DOHH2 (cell line): ENCODE measurements at regions not wholly inside any gene's neighbourhood (a gene's known extent, or its start where the extent isn't known, plus 50 kb on each side); places are given as distances from the start of the nearest gene placed in this dataset.

Experiments used
- EZH2phosphoT487 ChIP-seq: fragments of 200-600 bp; sonication (generic); IDR thresholded peaks from 2 replicates; pipeline ENCODE4 v1.6.1; 2017; ENCODE audit warnings: borderline replicate concordance, mild to moderate bottlenecking, antibody characterized with exemption, low read length, moderate library complexity, mixed read lengths
- TF ChIP-seq, protein P1 (sequence below): fragments of 200-600 bp; sonication (generic); IDR thresholded peaks from one replicate; pipeline ENCODE4 v1.5.1; 2014; ENCODE audit warnings: antibody characterized with exemption, mild to moderate bottlenecking, low read depth, low read length; ENCODE audit not compliant: poor library complexity, severe bottlenecking

DNA sequence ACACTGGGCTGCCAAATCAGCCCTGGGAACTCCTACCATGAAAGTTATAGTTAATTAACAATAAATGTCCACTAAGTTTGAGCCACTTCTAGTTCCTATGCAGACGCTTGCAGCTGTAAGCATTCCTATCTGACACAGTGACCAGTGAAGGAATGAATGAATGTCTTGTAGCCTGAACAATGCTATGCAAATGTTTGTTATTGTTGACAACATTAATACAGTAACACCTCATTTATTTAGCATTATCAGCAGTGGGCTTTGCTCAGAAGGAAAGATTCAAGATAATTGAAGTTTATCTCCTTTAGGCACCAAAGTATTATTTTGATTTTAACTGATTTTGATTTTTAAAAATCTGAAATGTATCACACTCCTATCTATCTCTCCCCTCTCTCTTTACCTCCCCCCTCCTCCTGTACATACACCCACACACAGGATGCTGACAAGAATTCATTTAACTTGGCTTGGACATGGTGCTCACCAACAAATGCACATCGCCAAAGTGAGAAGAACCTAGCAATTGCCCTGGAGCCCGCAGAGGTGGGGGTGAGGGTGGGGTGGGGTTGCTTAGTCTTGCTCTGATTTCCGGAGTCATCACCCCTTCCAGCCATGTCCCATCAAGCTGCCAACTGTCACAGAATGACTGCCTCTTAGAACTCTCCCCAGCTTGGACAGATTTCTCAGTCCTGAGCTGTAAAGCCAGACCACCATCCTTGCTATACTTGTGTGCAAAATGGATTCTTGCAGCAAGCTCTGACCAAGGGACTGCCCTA, 215.3 kb upstream of the CSF3R start:
- TF ChIP-seq, protein P1, sequence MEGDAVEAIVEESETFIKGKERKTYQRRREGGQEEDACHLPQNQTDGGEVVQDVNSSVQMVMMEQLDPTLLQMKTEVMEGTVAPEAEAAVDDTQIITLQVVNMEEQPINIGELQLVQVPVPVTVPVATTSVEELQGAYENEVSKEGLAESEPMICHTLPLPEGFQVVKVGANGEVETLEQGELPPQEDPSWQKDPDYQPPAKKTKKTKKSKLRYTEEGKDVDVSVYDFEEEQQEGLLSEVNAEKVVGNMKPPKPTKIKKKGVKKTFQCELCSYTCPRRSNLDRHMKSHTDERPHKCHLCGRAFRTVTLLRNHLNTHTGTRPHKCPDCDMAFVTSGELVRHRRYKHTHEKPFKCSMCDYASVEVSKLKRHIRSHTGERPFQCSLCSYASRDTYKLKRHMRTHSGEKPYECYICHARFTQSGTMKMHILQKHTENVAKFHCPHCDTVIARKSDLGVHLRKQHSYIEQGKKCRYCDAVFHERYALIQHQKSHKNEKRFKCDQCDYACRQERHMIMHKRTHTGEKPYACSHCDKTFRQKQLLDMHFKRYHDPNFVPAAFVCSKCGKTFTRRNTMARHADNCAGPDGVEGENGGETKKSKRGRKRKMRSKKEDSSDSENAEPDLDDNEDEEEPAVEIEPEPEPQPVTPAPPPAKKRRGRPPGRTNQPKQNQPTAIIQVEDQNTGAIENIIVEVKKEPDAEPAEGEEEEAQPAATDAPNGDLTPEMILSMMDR = no peak
- no peak for TF ChIP-seq EZH2phosphoT487
